Esophagus muscularis mucosa (tissue), 3 donors: ENCODE measurements at regions not wholly inside any gene's neighbourhood (a gene's known extent, or its start where the extent isn't known, plus 50 kb on each side); places are given as distances from the start of the nearest gene placed in this dataset.

Source experiments
- POLR2A ChIP-seq: fragments of 450-650 bp; IDR thresholded peaks from one replicate; pipeline ENCODE4 v1.6.1; 2017; ENCODE audit warnings: antibody characterized with exemption, moderate library complexity, mild to moderate bottlenecking, low read depth
- TF ChIP-seq, protein P1 (sequence below), 3 experiments: fragments of 200-600 bp in 2 of 3; fragments of 450-650 bp in 1 of 3; sonication (generic) in 2 of 3; IDR thresholded peaks; one replicate each; pipeline ENCODE4 v1.5.1; 2017 to 2019; ENCODE audit warnings: antibody characterized with exemption in 3 of 3, mild to moderate bottlenecking in 2 of 3, moderate library complexity in 1 of 3

DNA sequence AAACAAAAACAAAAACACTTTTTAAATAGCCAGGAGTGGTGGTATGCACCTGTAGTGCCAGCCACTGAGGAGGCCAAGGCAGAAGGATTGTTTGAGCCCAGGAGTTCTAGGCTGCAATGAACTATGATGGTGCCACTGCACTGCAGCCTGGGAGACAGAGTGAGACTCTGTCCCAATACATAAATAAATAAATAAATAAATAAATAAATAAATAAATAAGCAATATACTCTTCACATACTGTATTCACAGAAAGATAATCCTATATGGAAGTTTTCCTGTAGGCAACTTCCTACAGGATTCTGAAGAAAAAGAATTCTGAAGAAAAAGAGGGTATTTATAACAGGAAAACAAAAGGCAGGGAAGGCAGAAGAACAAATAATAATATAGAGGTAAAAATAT lies 293.3 kb upstream of the GRIA3 start:
- TF ChIP-seq, protein P1, sequence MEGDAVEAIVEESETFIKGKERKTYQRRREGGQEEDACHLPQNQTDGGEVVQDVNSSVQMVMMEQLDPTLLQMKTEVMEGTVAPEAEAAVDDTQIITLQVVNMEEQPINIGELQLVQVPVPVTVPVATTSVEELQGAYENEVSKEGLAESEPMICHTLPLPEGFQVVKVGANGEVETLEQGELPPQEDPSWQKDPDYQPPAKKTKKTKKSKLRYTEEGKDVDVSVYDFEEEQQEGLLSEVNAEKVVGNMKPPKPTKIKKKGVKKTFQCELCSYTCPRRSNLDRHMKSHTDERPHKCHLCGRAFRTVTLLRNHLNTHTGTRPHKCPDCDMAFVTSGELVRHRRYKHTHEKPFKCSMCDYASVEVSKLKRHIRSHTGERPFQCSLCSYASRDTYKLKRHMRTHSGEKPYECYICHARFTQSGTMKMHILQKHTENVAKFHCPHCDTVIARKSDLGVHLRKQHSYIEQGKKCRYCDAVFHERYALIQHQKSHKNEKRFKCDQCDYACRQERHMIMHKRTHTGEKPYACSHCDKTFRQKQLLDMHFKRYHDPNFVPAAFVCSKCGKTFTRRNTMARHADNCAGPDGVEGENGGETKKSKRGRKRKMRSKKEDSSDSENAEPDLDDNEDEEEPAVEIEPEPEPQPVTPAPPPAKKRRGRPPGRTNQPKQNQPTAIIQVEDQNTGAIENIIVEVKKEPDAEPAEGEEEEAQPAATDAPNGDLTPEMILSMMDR (IDR thresholded peaks at IDR 0.05), result no peak
- TF ChIP-seq POLR2A, result no peak
